Brain microvascular endothelial cell (primary cell): ENCODE measurements at regions not wholly inside any gene's neighbourhood (a gene's known extent, or its start where the extent isn't known, plus 50 kb on each side); places are given as distances from the start of the nearest gene placed in this dataset.

Experiments
- DNase-seq: peaks from one replicate; pipeline ENCODE4 v3.0.0-alpha.2; 2020
- H3K27ac ChIP-seq: fragments of 250-450 bp; sonication (Bioruptor Pico); 2 replicates; pipeline ENCODE4 v1.5.1; 2020; ENCODE audit warnings: mild to moderate bottlenecking, moderate library complexity
- H3K27me3 ChIP-seq: fragments of 250-450 bp; sonication (Bioruptor Pico); replicated peaks from 2 replicates; pipeline ENCODE4 v1.5.1; 2020; ENCODE audit warnings: mild to moderate bottlenecking
- H3K36me3 ChIP-seq: fragments of 250-450 bp; sonication (Bioruptor Pico); replicated peaks from 2 replicates; pipeline ENCODE4 v1.5.1; 2020; ENCODE audit warnings: mild to moderate bottlenecking
- H3K4me3 ChIP-seq: 2 replicates; pipeline ENCODE4 v1.5.1; 2011; ENCODE audit warnings: low read depth, mild to moderate bottlenecking, control low read depth, low read length, moderate library complexity
- in situ Hi-C: cut with HindIII; loops from 2 replicates; pipeline ENCODE4 v1.10.0; 2017; ENCODE audit warnings: low sequenced_read_pairs, low pct_ligation_motif_present
- TF ChIP-seq, protein P1 (sequence below): IDR thresholded peaks from 2 replicates; pipeline ENCODE4 v1.5.1; 2011; ENCODE audit warnings: low read depth, mild to moderate bottlenecking, moderate library complexity, low read length, control low read depth, inconsistent platforms; ENCODE audit errors: missing control alignments

- TF ChIP-seq, protein P1, sequence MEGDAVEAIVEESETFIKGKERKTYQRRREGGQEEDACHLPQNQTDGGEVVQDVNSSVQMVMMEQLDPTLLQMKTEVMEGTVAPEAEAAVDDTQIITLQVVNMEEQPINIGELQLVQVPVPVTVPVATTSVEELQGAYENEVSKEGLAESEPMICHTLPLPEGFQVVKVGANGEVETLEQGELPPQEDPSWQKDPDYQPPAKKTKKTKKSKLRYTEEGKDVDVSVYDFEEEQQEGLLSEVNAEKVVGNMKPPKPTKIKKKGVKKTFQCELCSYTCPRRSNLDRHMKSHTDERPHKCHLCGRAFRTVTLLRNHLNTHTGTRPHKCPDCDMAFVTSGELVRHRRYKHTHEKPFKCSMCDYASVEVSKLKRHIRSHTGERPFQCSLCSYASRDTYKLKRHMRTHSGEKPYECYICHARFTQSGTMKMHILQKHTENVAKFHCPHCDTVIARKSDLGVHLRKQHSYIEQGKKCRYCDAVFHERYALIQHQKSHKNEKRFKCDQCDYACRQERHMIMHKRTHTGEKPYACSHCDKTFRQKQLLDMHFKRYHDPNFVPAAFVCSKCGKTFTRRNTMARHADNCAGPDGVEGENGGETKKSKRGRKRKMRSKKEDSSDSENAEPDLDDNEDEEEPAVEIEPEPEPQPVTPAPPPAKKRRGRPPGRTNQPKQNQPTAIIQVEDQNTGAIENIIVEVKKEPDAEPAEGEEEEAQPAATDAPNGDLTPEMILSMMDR, result no peak
- H3K4me3 ChIP-seq, result no peak overlapping the region
- in situ Hi-C loops, result no loop called here
- peaks cover 4% of the 10 kb centered on the region for H3K27me3 ChIP-seq
- no peak for DNase-seq
- H3K36me3 ChIP-seq, result no peaks in the 10 kb centered on the region
- no peak overlapping the region for H3K27ac ChIP-seq
Measured at GRCh38 chr1:112325504-112325903, 70.5 kb upstream of the CTTNBP2NL start.

- H3K27me3 ChIP-seq, result peaks cover 3% of the 10 kb centered on the region
- H3K36me3 ChIP-seq, result no peaks in the 10 kb centered on the region
- in situ Hi-C loops, result no loop called here
- no peak for DNase-seq
- no peak overlapping the region for H3K27ac ChIP-seq
- no peak overlapping the region for H3K4me3 ChIP-seq
- TF ChIP-seq, protein P1, result no peak
Measured at GRCh38 chr1:112328600-112328999, 67.4 kb upstream of the CTTNBP2NL start.

- in situ Hi-C loops, result no loop called here
- Histone ChIP-seq H3K4me3 (no peak overlapping the region), H3K27me3 (peaks cover 5% of the 10 kb centered on the region), H3K27ac (no peak overlapping the region), H3K36me3 (no peaks in the 10 kb centered on the region)
- TF ChIP-seq, protein P1, result no peak
- DNase-seq, result no peak
Measured at GRCh38 chr1:112332176-112333150, 63.6 kb upstream of the CTTNBP2NL start.

GRCh38 chr1:112335351-112335750 lies 60.7 kb upstream of the CTTNBP2NL start:
- no peak overlapping the region for H3K27ac ChIP-seq
- peaks cover 5% of the 10 kb centered on the region for H3K27me3 ChIP-seq
- in situ Hi-C loops, result no loop called here
- TF ChIP-seq, protein P1, result no peak
- no peaks in the 10 kb centered on the region for H3K36me3 ChIP-seq
- no peak for DNase-seq
- H3K4me3 ChIP-seq, result no peak overlapping the region

GRCh38 chr1:112337028-112337531 lies 58.9 kb upstream of the CTTNBP2NL start:
- Histone ChIP-seq H3K27ac (no peak overlapping the region), H3K4me3 (no peak overlapping the region), H3K27me3 (peaks cover 5% of the 10 kb centered on the region), H3K36me3 (no peaks in the 10 kb centered on the region)
- DNase-seq, result peak; percentile 15
- in situ Hi-C loops, result no loop called here
- TF ChIP-seq, protein P1, result peak; percentile 83

GRCh38 chr1:112341986-112342385 lies 54.0 kb upstream of the CTTNBP2NL start:
- no peak for DNase-seq
- H3K27ac ChIP-seq, result no peak overlapping the region
- no peak overlapping the region for H3K4me3 ChIP-seq
- H3K36me3 ChIP-seq, result no peaks in the 10 kb centered on the region
- peaks cover 3% of the 10 kb centered on the region for H3K27me3 ChIP-seq
- TF ChIP-seq, protein P1, result no peak
- in situ Hi-C loops, result no loop called here
